Activated naive CD4-positive, alpha-beta T cell treated with anti-CD3 and anti-CD28 coated beads, Interleukin-2, amount 50 U/mL, for 24 hours (primary cell): ENCODE measurements at regions not wholly inside any gene's neighbourhood (a gene's known extent, or its start where the extent isn't known, plus 50 kb on each side); places are given as distances from the start of the nearest gene placed in this dataset.

ENCODE experiments used
- H3K27ac Mint-ChIP-seq: one replicate; pipeline ENCODE4 v1.8.0; 2021; ENCODE audit warnings: mild to moderate bottlenecking, mixed read lengths
- H3K27me3 Mint-ChIP-seq: one replicate; pipeline ENCODE4 v1.8.0; 2021; ENCODE audit warnings: mixed read lengths
- H3K36me3 Mint-ChIP-seq: one replicate; pipeline ENCODE4 v1.8.0; 2021; ENCODE audit warnings: mixed read lengths
- H3K4me1 Mint-ChIP-seq: one replicate; pipeline ENCODE4 v1.8.0; 2021; ENCODE audit warnings: mixed read lengths
- H3K4me3 Mint-ChIP-seq: one replicate; pipeline ENCODE4 v1.8.0; 2021; ENCODE audit warnings: mild to moderate bottlenecking, mixed read lengths
- H3K9me3 Mint-ChIP-seq: one replicate; pipeline ENCODE4 v1.8.0; 2021; ENCODE audit warnings: mixed read lengths

DNA sequence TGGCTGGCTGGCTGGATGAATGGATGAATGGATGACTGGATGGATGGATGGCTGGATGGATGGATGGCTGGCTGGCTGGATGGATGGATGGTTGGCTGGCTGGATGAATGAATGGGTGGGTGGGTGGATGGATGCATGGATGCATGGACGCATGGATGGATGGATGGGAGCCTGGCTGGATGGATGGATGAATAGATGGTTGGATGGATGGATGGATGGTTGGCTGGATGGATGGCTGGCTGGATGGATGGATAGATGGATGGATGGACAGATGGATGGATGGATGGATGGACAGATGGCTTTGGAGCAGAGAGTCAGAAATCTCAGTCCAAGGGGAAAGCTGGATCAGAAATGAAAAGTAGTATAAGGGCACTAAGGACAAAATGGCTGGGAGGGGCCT lies 106.4 kb upstream of the SERP2 start:
- Mint-ChIP-seq H3K27ac (peak overlapping the region; percentile 61), H3K4me1 (peaks cover 10% of the 10 kb centered on the region), H3K36me3 (no peaks in the 10 kb centered on the region), H3K27me3 (peaks cover 2% of the 10 kb centered on the region), H3K9me3 (no peaks in the 10 kb centered on the region), H3K4me3 (no peak overlapping the region)

DNA sequence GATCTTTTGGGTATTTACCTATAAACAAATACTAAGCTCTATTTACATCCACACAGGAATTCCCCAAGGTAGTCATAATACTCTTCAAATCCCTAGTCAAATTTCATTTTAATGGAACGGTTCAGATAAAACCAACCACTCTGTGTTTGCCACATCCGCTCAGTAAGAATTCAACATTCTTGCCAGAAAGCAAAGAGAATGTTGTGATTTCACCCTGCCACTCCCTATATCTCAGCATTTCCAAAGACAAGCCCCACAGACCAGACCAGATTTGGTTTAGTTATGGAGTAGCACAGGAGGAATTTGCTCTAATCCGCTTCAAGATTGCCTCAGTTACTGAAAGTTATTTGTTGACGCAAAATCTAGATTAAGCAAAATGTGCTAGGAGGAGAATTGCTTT lies 105.6 kb upstream of the SERP2 start:
- Mint-ChIP-seq H3K27me3 (peaks cover 2% of the 10 kb centered on the region), H3K9me3 (no peaks in the 10 kb centered on the region), H3K4me1 (peaks cover 11% of the 10 kb centered on the region), H3K4me3 (no peak overlapping the region), H3K27ac (no peak overlapping the region), H3K36me3 (no peaks in the 10 kb centered on the region)

DNA sequence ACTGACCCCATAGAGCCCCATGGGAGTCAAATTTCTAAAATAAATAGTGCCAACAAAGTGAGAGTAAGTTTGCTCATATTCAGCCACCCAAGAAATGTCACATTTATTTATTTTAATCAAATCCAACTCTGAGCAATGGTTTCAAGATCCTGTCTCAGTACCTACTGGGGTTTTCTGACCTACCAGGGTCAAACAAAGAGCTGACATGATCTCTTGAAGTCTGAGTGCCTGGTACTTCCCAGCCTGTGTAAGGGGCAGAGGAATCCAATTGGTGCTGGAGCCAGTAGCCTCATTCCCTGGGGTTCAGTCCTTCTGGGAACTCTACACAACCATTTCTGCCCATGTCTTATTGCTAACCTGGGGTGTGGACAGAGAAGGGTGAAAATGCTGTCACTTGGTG lies 104.6 kb upstream of the SERP2 start:
- Mint-ChIP-seq H3K36me3 (no peaks in the 10 kb centered on the region), H3K4me1 (peaks cover 21% of the 10 kb centered on the region), H3K27ac (no peak overlapping the region), H3K9me3 (no peaks in the 10 kb centered on the region), H3K4me3 (no peak overlapping the region), H3K27me3 (peaks cover 2% of the 10 kb centered on the region)

GRCh38 chr13:44270150-44270549 lies 103.5 kb upstream of the SERP2 start:
- Mint-ChIP-seq H3K36me3 (peaks cover 3% of the 10 kb centered on the region), H3K27ac (no peak overlapping the region), H3K4me1 (peaks cover 33% of the 10 kb centered on the region), H3K4me3 (no peak overlapping the region), H3K27me3 (peaks cover 2% of the 10 kb centered on the region), H3K9me3 (no peaks in the 10 kb centered on the region)

- H3K4me3 Mint-ChIP-seq, result no peak overlapping the region
- peaks cover 10% of the 10 kb centered on the region for H3K36me3 Mint-ChIP-seq
- H3K27me3 Mint-ChIP-seq, result peaks cover 2% of the 10 kb centered on the region
- peaks cover 6% of the 10 kb centered on the region for H3K9me3 Mint-ChIP-seq
- H3K27ac Mint-ChIP-seq, result peak overlapping the region; percentile 80
- H3K4me1 Mint-ChIP-seq, result peaks cover 42% of the 10 kb centered on the region
These were observed 102.6 kb upstream of the SERP2 start for GRCh38 chr13:44271031-44271455.

DNA sequence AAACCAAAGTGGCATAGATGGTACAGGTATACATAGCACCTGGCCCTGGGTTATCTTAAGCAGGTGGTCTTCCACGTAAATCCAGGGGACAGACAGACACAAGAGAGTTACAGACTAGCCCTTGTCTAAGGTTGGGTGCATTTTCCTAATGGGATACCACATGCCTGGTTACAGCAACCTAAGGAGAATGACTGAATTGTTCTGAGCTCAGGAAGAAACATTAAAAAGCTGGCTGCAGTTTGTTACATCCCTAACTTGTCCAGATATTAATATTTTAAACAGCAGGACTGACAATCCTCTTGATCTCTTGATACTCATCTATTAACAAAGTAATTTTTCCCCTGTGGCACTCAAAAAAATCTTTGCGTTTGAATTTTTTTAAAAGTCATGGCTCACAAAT lies 102.2 kb upstream of the SERP2 start:
- peaks cover 43% of the 10 kb centered on the region for H3K4me1 Mint-ChIP-seq
- H3K9me3 Mint-ChIP-seq, result peaks cover 6% of the 10 kb centered on the region
- H3K36me3 Mint-ChIP-seq, result peaks cover 10% of the 10 kb centered on the region
- no peak overlapping the region for H3K4me3 Mint-ChIP-seq
- peak overlapping the region; percentile 30 for H3K27ac Mint-ChIP-seq
- peaks cover 2% of the 10 kb centered on the region for H3K27me3 Mint-ChIP-seq

DNA sequence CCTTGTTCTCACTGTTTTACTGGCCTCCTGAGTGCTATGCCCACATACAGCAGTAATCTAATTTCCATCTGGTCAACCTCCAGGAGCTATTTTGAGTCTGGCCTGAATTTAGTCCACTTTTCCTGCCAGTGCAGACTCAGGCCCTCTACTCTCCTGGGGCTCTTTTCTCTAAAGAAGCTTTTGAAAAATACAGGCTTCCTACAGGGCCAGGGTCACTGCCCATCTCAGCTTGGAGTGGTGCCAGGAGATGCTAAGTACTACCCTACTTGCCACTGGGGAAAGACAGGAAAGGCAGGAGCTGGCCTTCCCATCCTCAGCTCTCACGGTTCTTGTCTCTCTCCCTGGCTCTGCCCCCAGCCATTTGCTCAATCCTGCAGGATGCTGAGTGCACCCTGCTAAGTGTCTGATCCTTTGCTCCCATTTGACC lies 101.7 kb upstream of the SERP2 start:
- H3K36me3 Mint-ChIP-seq, result peaks cover 10% of the 10 kb centered on the region

DNA sequence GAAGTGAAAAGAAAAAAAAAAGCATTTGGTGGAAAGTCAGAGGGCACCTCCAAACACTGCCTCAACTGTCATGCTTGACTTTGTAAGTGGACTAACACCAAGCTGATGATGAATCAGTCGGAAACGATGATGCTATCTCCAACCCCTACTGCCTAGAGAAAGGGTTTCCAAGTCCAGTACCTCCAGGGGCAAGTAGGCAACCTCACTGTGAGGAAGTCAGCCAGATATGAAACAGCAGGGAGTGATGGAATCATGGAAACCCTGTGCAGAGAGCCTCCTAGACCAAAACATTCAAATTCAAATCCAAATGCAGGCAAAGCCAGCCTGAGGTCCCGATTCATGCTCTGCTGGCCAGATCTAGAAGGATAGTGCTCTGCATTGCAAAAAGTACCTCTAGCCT lies 100.9 kb upstream of the SERP2 start:
- Mint-ChIP-seq H3K9me3 (peaks cover 8% of the 10 kb centered on the region), H3K27ac (peak overlapping the region; percentile 32), H3K27me3 (no peaks in the 10 kb centered on the region), H3K4me3 (no peak overlapping the region), H3K4me1 (peaks cover 52% of the 10 kb centered on the region), H3K36me3 (peaks cover 12% of the 10 kb centered on the region)

More for the DNA sequence above, 101.7 kb upstream of the SERP2 start:
- peak overlapping the region; percentile 30 for H3K27ac Mint-ChIP-seq
- peaks cover 6% of the 10 kb centered on the region for H3K9me3 Mint-ChIP-seq
- peaks cover 2% of the 10 kb centered on the region for H3K27me3 Mint-ChIP-seq
- peaks cover 48% of the 10 kb centered on the region for H3K4me1 Mint-ChIP-seq
- H3K4me3 Mint-ChIP-seq, result no peak overlapping the region

DNA sequence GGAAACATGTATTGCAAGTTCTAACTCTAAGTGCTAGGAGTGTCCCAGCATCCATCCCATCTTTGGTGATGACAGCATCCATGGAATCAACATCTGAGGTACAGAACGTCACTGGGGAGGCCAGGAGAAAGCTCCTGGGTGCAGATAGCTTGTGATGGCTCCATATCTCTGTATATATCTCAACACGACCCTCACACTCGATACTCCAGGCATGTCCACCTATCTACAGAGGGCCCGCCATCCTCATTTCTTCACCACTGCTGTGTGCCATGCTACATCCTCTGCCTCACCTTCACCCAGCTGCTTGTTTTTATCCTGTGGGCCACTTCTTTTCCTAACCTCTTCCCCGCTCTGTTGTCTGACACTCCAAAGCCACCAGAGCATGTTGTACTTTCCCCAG lies 100.4 kb upstream of the SERP2 start:
- Mint-ChIP-seq H3K4me1 (peaks cover 57% of the 10 kb centered on the region), H3K36me3 (peaks cover 13% of the 10 kb centered on the region), H3K9me3 (peaks cover 11% of the 10 kb centered on the region), H3K27me3 (no peaks in the 10 kb centered on the region), H3K27ac (peak overlapping the region; percentile 38), H3K4me3 (no peak overlapping the region)

- Mint-ChIP-seq H3K4me3 (peak overlapping the region; percentile 79), H3K9me3 (peaks cover 21% of the 10 kb centered on the region), H3K27me3 (no peaks in the 10 kb centered on the region), H3K4me1 (peaks cover 67% of the 10 kb centered on the region), H3K27ac (peak overlapping the region; percentile 97), H3K36me3 (peaks cover 13% of the 10 kb centered on the region)
These were observed 99.4 kb upstream of the SERP2 start for GRCh38 chr13:44273991-44274770.

DNA sequence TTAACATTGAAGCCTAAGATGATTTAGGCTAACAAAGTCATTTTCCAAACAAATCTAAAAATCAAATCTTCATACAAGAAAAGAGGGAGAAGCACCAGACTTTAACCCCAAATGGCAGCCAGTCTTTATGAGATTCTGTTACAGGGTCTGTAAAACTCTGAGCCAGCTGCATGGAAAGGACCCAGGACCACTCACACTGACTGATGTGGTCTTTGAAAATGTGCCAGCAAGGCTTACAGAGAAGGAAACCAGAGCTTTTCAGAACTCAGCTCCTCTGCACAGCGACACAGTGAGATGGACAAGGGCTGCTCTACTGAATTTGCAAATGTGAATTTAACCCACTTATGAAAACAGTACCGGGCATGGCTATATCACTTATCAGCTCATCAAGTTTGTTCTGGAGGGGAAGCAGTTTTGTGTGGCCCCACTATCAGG lies 98.8 kb upstream of the SERP2 start:
- Mint-ChIP-seq H3K4me1 (peaks cover 69% of the 10 kb centered on the region), H3K27me3 (no peaks in the 10 kb centered on the region), H3K9me3 (peaks cover 21% of the 10 kb centered on the region)

GRCh38 chr13:44275381-44275780 lies 98.2 kb upstream of the SERP2 start:
- Mint-ChIP-seq H3K9me3 (peaks cover 21% of the 10 kb centered on the region), H3K27me3 (no peaks in the 10 kb centered on the region), H3K4me3 (peak overlapping the region; percentile 60), H3K27ac (peak overlapping the region; percentile 92), H3K36me3 (peaks cover 15% of the 10 kb centered on the region), H3K4me1 (peaks cover 68% of the 10 kb centered on the region)

More for the DNA sequence above, 98.8 kb upstream of the SERP2 start:
- Mint-ChIP-seq H3K4me3 (peak overlapping the region; percentile 79), H3K36me3 (peaks cover 13% of the 10 kb centered on the region), H3K27ac (peak overlapping the region; percentile 97)

DNA sequence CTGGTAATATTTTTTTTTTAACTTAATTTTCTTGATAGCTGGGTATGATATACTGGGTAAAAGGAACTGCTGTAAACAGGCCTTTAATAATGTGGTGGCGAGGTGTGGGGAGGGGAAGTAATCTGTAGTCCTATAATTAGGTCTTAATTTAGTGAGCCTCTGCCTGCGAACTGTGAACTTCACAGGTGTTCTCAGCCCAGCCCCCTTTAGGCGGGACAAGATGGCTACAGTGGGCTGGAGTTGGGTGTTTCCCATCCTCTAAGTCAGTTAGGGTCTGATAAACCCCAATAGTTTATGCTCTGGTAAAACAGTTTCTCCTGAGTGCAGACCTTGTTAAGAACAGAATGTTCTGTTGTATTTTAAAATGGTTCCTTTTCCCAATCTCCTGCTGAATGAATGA lies 97.6 kb upstream of the SERP2 start:
- no peaks in the 10 kb centered on the region for H3K27me3 Mint-ChIP-seq
- H3K4me1 Mint-ChIP-seq, result peaks cover 61% of the 10 kb centered on the region
- peaks cover 21% of the 10 kb centered on the region for H3K9me3 Mint-ChIP-seq
- peak overlapping the region; percentile 6 for H3K4me3 Mint-ChIP-seq
- H3K36me3 Mint-ChIP-seq, result peaks cover 15% of the 10 kb centered on the region
- peak overlapping the region; percentile 92 for H3K27ac Mint-ChIP-seq

- peaks cover 59% of the 10 kb centered on the region for H3K4me1 Mint-ChIP-seq
- H3K36me3 Mint-ChIP-seq, result peaks cover 15% of the 10 kb centered on the region
- peaks cover 4% of the 10 kb centered on the region for H3K27me3 Mint-ChIP-seq
- H3K4me3 Mint-ChIP-seq, result no peak overlapping the region
- no peak overlapping the region for H3K27ac Mint-ChIP-seq
- H3K9me3 Mint-ChIP-seq, result peaks cover 21% of the 10 kb centered on the region
These were observed 96.2 kb upstream of the SERP2 start for GRCh38 chr13:44277459-44277858.

DNA sequence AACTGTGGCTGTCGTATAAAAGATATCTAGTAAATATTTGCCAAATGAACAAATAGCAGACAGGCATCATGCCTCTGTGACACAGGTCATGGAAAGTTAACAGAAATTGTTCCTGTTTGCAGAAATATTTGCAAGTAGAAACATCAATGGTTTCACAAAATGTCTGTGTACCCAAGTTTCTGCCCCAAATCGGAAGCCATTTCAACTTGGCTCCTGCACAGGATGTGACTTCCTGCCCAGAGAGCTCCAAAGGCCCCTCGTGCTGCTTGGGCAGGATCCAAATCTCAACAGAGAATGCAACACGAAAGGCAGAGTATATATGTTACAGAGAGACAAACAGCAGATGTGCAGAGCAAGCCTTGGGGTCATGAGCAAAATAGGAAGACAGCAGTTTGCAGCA lies 95.5 kb upstream of the SERP2 start:
- Mint-ChIP-seq H3K27me3 (peaks cover 4% of the 10 kb centered on the region), H3K36me3 (peaks cover 15% of the 10 kb centered on the region), H3K27ac (no peak overlapping the region), H3K4me1 (peaks cover 56% of the 10 kb centered on the region), H3K9me3 (peaks cover 21% of the 10 kb centered on the region), H3K4me3 (no peak overlapping the region)

DNA sequence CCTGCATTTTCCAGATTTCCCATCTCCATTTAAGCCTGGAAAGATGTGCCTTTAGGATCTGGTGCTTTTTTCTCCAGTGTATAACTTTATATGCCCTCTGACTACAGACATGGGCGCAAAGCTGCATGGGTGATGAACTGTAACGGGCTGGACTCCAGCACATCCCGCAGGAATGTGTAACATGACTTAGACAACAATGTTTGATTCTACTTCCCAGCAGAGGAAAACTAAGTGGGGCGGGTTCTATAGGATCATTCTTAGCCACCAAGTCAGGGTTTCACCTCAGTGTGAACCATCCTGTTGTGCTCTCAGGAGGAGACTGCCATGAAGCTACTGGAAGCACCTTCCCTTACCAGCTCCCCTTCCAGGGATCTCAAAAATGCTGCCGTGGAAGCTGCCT lies 93.2 kb upstream of the SERP2 start:
- H3K4me1 Mint-ChIP-seq, result peaks cover 33% of the 10 kb centered on the region
- H3K27ac Mint-ChIP-seq, result no peak overlapping the region
- no peak overlapping the region for H3K4me3 Mint-ChIP-seq

More for the DNA sequence above, 93.2 kb upstream of the SERP2 start:
- H3K36me3 Mint-ChIP-seq, result peaks cover 10% of the 10 kb centered on the region
- H3K9me3 Mint-ChIP-seq, result peaks cover 20% of the 10 kb centered on the region
- H3K27me3 Mint-ChIP-seq, result peaks cover 7% of the 10 kb centered on the region
